GM10248 (cell line): ENCODE measurements at regions not wholly inside any gene's neighbourhood (a gene's known extent, or its start where the extent isn't known, plus 50 kb on each side); places are given as distances from the start of the nearest gene placed in this dataset.

Source experiments
- CTCF ChIA-PET: fragments of 300-600 bp; sonication (Branson Sonifier 250); formaldehyde crosslinking; extraction: SDS; loops from one replicate; lab custom pipeline; 2021; ENCODE audit warnings: antibody characterized with exemption; lab: Yijun Ruan, JAX
- POLR2A ChIA-PET: fragments of 350-650 bp; sonication (Branson Sonifier 250); formaldehyde crosslinking; extraction: SDS; loops from one replicate; lab custom pipeline; 2020; ENCODE audit warnings: antibody characterized with exemption; lab: Yijun Ruan, JAX
- DNase-seq: peaks from one replicate; pipeline ENCODE4 v3.0.0; 2012; ENCODE audit errors: extremely low spot score
- TF ChIP-seq, protein P1 (sequence below): IDR thresholded peaks from 2 replicates; pipeline ENCODE4 v1.5.1; 2012; ENCODE audit warnings: mild to moderate bottlenecking, low read depth; ENCODE audit errors: extremely low read depth, missing control alignments, control extremely low read depth

- DNase-seq, result no peak
- TF ChIP-seq, protein P1, sequence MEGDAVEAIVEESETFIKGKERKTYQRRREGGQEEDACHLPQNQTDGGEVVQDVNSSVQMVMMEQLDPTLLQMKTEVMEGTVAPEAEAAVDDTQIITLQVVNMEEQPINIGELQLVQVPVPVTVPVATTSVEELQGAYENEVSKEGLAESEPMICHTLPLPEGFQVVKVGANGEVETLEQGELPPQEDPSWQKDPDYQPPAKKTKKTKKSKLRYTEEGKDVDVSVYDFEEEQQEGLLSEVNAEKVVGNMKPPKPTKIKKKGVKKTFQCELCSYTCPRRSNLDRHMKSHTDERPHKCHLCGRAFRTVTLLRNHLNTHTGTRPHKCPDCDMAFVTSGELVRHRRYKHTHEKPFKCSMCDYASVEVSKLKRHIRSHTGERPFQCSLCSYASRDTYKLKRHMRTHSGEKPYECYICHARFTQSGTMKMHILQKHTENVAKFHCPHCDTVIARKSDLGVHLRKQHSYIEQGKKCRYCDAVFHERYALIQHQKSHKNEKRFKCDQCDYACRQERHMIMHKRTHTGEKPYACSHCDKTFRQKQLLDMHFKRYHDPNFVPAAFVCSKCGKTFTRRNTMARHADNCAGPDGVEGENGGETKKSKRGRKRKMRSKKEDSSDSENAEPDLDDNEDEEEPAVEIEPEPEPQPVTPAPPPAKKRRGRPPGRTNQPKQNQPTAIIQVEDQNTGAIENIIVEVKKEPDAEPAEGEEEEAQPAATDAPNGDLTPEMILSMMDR, result no peak
- ChIA-PET POLR2A (no interaction called here), CTCF (no interaction called here)
Observed at GRCh38 chr1:188350104-188350503, 1521.4 kb downstream of the PLA2G4A start.

GRCh38 chr1:188355082-188355481 is 1526.3 kb downstream of the PLA2G4A start:
- POLR2A ChIA-PET, result no interaction called here
- CTCF ChIA-PET, result interaction anchor here (1.0 kb wide), 1 partner anchor 9 kb away, joined by 3 read pairs; no protein-coding TSS in a partner anchor
- TF ChIP-seq, protein P1, result no peak
- DNase-seq, result no peak

- DNase-seq, result no peak
- ChIA-PET CTCF (no interaction called here), POLR2A (no interaction called here)
- TF ChIP-seq, protein P1, result no peak
Observed at GRCh38 chr1:188355847-188356246, 1527.1 kb downstream of the PLA2G4A start.

DNA sequence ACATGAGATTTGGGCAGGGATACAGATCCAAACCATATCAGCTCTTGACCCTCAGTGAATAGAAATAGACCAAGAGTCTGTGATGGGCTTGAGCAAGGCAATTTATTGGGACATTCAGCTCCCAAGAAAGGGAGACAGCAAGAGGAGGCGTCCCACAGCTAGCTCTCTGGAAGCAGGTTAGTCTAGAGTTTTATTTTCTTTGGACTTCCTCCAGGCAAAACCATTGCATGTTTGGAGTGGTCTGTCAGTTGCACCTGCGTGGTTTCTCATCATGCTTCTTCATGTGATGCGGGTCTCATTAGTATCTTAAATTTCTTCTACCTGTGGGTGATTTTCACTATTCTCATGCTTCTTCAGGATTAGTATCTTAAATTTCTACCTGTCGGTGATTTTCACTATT is 1530.6 kb downstream of the PLA2G4A start:
- no peak for DNase-seq
- CTCF ChIA-PET, result no interaction called here
- POLR2A ChIA-PET, result no interaction called here
- TF ChIP-seq, protein P1, result no peak

GRCh38 chr1:188363943-188364342 is 1535.2 kb downstream of the PLA2G4A start:
- TF ChIP-seq, protein P1, result no peak
- no peak for DNase-seq
- POLR2A ChIA-PET, result no interaction called here
- CTCF ChIA-PET, result no interaction called here

DNA sequence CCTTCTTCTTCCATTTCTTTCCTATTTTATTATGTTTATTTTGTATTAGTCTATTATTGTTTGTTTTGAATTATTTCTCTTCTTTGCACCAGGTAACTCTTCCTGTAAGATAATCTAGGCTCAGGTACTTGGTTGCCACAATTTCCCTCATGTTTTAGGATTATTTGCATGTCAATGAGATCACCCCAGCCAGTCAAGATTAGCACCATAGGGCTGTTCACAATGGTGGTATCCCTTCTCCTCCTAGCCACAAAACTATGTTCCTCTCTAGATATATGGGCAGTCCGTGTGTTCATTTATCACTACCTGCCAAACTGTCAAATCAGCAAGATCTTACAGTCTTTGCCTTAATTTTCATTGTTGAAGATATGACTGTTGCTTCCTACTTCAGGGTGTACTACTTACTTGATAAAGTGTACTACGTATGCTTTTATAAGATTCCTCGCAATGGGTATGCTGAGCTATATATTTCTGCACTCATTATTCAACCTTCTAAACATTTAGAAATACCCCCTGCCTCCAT is 1536.2 kb downstream of the PLA2G4A start:
- POLR2A ChIA-PET, result no interaction called here
- CTCF ChIA-PET, result no interaction called here
- TF ChIP-seq, protein P1, result no peak
- no peak for DNase-seq
